ENCODE measurements at regions not wholly inside any gene's neighbourhood (a gene's known extent, or its start where the extent isn't known, plus 50 kb on each side); places are given as distances from the start of the nearest gene placed in this dataset.

- no peak overlapping the region for H3K4me3 ChIP-seq (ENCODE audit: low read depth, low read length)
- in situ Hi-C loops (cut with HindIII; ENCODE audit: low sequenced_read_pairs): no loop called here
- no peak for DNase-seq (ENCODE audit: low read depth)
- TF ChIP-seq CTCF (IDR thresholded peaks at IDR 0.05; ENCODE audit: low read depth, low read length, missing control alignments): no peak
Observed at GRCh38 chr4:57605376-57605775, 495.2 kb upstream of the IGFBP7 start.

GRCh38 chr4:57602141-57602540, 492.0 kb upstream of the IGFBP7 start:
- no peak overlapping the region for H3K4me3 ChIP-seq (ENCODE audit: low read depth, low read length)
- TF ChIP-seq CTCF (IDR thresholded peaks at IDR 0.05; ENCODE audit: low read depth, low read length, missing control alignments): no peak
- DNase-seq (ENCODE audit: low read depth): no peak
- in situ Hi-C loops (cut with HindIII; ENCODE audit: low sequenced_read_pairs): no loop called here

GRCh38 chr4:57591073-57591472, 480.9 kb upstream of the IGFBP7 start:
- DNase-seq (ENCODE audit: low read depth): no peak
- no peak overlapping the region for H3K4me3 ChIP-seq (ENCODE audit: low read depth, low read length)
- in situ Hi-C loops (cut with HindIII; ENCODE audit: low sequenced_read_pairs): no loop called here
- TF ChIP-seq CTCF (IDR thresholded peaks at IDR 0.05; ENCODE audit: low read depth, low read length, missing control alignments): no peak

- in situ Hi-C loops (cut with HindIII; ENCODE audit: low sequenced_read_pairs): no loop called here
- no peak overlapping the region for H3K4me3 ChIP-seq (ENCODE audit: low read depth, low read length)
- no peak for DNase-seq (ENCODE audit: low read depth)
- TF ChIP-seq CTCF (IDR thresholded peaks at IDR 0.05; ENCODE audit: low read depth, low read length, missing control alignments): no peak
Observed at GRCh38 chr4:57588557-57588956, 478.4 kb upstream of the IGFBP7 start.

GRCh38 chr4:57580710-57581599, 470.8 kb upstream of the IGFBP7 start:
- H3K4me3 ChIP-seq (ENCODE audit: low read depth, low read length): no peak overlapping the region
- in situ Hi-C loops (cut with HindIII; ENCODE audit: low sequenced_read_pairs): no loop called here
- DNase-seq (ENCODE audit: low read depth): no peak
- TF ChIP-seq CTCF (IDR thresholded peaks at IDR 0.05; ENCODE audit: low read depth, low read length, missing control alignments): no peak

- H3K4me3 ChIP-seq (ENCODE audit: low read depth, low read length): no peak overlapping the region
- no peak for TF ChIP-seq CTCF (IDR thresholded peaks at IDR 0.05; ENCODE audit: low read depth, low read length, missing control alignments)
- no peak for DNase-seq (ENCODE audit: low read depth)
- in situ Hi-C loops (cut with HindIII; ENCODE audit: low sequenced_read_pairs): no loop called here
Observed at GRCh38 chr4:57575426-57575825, 465.2 kb upstream of the IGFBP7 start.
